Upper lobe of left lung (tissue), 6 donors: ENCODE measurements at regions not wholly inside any gene's neighbourhood (a gene's known extent, or its start where the extent isn't known, plus 50 kb on each side); places are given as distances from the start of the nearest gene placed in this dataset.

Source experiments
- ATAC-seq, 2 donors: fragments of 200-7000 bp; cut with Tn5 transposase; one replicate each; pipeline ENCODE4 v1.9.1; 2022; ENCODE audit warnings: mild to moderate bottlenecking in 2 of 2, moderate library complexity in 2 of 2; ENCODE audit not compliant: low FRiP score in 2 of 2
- DNase-seq, 2 donors: peaks; one replicate each; pipeline ENCODE4 v3.0.0-alpha.2; 2019 to 2020
- H3K27ac ChIP-seq, 4 donors: fragments of 200-600 bp; sonication (generic); one replicate each; pipeline ENCODE4 v1.5.1; 2016 to 2019
- H3K27me3 ChIP-seq, 4 donors: fragments of 200-600 bp; sonication (generic); one replicate each; pipeline ENCODE4 v1.5.1; 2017 to 2019
- H3K36me3 ChIP-seq, 4 donors: fragments of 200-600 bp; sonication (generic); one replicate each; pipeline ENCODE4 v1.5.1; 2016 to 2019
- H3K4me1 ChIP-seq, 4 donors: fragments of 200-600 bp; sonication (generic); one replicate each; pipeline ENCODE4 v1.5.1; 2018 to 2019
- H3K4me3 ChIP-seq, 4 donors: fragments of 200-600 bp; sonication (generic); one replicate each; pipeline ENCODE4 v1.5.1; 2017 to 2019; ENCODE audit warnings: mild to moderate bottlenecking in 2 of 4, moderate library complexity in 1 of 4
- H3K9me3 ChIP-seq, 4 donors: fragments of 200-600 bp; sonication (generic); one replicate each; pipeline ENCODE4 v1.5.1; 2018 to 2019
- EP300 ChIP-seq, 4 donors: sonication (generic); formaldehyde crosslinking; IDR thresholded peaks; one replicate each; pipeline ENCODE4 v1.5.1; 2017; ENCODE audit warnings: antibody characterized with exemption in 4 of 4, control low read depth in 2 of 4
- POLR2A ChIP-seq, 4 donors: fragments of 450-650 bp; IDR thresholded peaks; one replicate each; pipeline ENCODE4 v1.5.1; 2016 to 2017; ENCODE audit warnings: antibody characterized with exemption in 4 of 4, mild to moderate bottlenecking in 2 of 4
- POLR2AphosphoS5 ChIP-seq, 2 donors: sonication (generic); formaldehyde crosslinking; IDR thresholded peaks; one replicate each; pipeline ENCODE4 v1.5.1; 2017; ENCODE audit warnings: antibody characterized with exemption in 2 of 2
- WGBS, 2 donors: methylation state at CpG; one replicate each; pipeline ENCODE4 v1.1.5; 2017 to 2018; 5-methylcytosine and 5-hydroxymethylcytosine counted together
- TF ChIP-seq, protein P1 (sequence below), 6 experiments: fragments of 450-650 bp in 4 of 6; fragments of 200-600 bp in 2 of 6; sonication (generic) in 2 of 6; IDR thresholded peaks; one replicate each; pipeline ENCODE4 v1.5.1; 2016 to 2019; ENCODE audit warnings: antibody characterized with exemption in 6 of 6
- donor health status: DM: no; HTN: no; CAD: no; lungs with moderate emphysema.
- donor health status: DM: no; HTN: yes; CAD: no; lungs with severe emphysema.

DNA sequence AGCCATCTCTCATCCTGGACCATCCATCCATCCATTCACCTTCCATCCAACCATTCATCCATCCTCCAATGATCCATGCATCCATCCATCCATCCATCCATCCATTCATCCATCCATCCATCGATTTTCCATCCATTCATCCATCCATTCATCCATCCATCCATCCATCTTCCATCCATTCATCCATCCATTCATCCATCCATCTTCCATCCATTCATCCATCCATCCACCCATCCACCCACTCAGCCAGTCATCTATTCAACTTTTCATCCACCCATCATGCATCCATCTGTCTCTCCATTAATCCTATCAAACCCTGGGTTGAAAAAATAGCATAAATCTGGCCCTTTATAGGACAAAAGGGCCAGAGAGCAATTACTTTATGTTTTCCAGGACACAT lies 158.3 kb upstream of the WSCD1 start:
- WGBS, 2 donors, result 50 to 58% methylated on average over 1 of the region's 1 CpG
- ATAC-seq, result no peak
- no peaks in the 10 kb centered on the region for H3K36me3 ChIP-seq

DNA sequence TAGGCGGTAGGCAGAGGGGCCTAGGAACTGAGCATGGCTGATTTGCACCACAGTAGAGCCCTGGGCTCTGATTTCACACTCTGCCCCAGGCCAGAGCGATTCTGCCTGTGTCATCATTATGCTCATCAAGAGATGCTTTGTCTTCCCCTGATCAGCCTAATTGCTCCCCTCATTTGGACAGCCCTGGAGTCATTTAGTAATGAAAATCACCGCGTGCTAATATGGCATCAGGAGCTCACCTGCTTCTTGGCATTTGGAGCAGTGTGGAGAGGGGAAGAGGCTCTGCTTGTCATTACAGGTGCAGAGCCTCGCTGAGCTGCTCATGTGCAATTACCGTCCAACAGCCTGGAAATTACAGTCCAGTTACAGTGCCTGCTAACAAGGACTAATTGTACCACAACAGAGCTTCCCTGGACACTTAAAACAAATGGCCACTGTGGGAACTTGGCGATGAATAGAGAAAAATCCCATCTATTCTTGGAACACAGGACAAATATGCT lies 157.1 kb upstream of the WSCD1 start:
- no peak overlapping the region for H3K4me3 ChIP-seq
- DNase-seq (no peak), ATAC-seq (no peak)
- TF ChIP-seq POLR2A (IDR thresholded peaks at IDR 0.05) (no peak), POLR2AphosphoS5 (IDR thresholded peaks at IDR 0.05) (no peak)
- no peaks in the 10 kb centered on the region for H3K9me3 ChIP-seq
- WGBS, 2 donors, result 85 to 86% methylated on average over 7 of the region's 7 CpGs
- no peaks in the 10 kb centered on the region for H3K36me3 ChIP-seq
- no peaks in the 10 kb centered on the region for H3K4me1 ChIP-seq
- no peak overlapping the region for H3K27ac ChIP-seq
- H3K27me3 ChIP-seq, result no peaks in the 10 kb centered on the region

More for the DNA sequence above, 158.3 kb upstream of the WSCD1 start:
- DNase-seq, result no peak
- Histone ChIP-seq H3K4me1 (no peaks in the 10 kb centered on the region), H3K27ac (no peak overlapping the region), H3K27me3 (no peaks in the 10 kb centered on the region), H3K9me3 (no peaks in the 10 kb centered on the region), H3K4me3 (no peak overlapping the region)
- TF ChIP-seq POLR2A (IDR thresholded peaks at IDR 0.05) (no peak), POLR2AphosphoS5 (IDR thresholded peaks at IDR 0.05) (no peak), EP300 (IDR thresholded peaks at IDR 0.05) (no peak)
- TF ChIP-seq, protein P1, sequence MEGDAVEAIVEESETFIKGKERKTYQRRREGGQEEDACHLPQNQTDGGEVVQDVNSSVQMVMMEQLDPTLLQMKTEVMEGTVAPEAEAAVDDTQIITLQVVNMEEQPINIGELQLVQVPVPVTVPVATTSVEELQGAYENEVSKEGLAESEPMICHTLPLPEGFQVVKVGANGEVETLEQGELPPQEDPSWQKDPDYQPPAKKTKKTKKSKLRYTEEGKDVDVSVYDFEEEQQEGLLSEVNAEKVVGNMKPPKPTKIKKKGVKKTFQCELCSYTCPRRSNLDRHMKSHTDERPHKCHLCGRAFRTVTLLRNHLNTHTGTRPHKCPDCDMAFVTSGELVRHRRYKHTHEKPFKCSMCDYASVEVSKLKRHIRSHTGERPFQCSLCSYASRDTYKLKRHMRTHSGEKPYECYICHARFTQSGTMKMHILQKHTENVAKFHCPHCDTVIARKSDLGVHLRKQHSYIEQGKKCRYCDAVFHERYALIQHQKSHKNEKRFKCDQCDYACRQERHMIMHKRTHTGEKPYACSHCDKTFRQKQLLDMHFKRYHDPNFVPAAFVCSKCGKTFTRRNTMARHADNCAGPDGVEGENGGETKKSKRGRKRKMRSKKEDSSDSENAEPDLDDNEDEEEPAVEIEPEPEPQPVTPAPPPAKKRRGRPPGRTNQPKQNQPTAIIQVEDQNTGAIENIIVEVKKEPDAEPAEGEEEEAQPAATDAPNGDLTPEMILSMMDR (IDR thresholded peaks at IDR 0.05), result no peak

DNA sequence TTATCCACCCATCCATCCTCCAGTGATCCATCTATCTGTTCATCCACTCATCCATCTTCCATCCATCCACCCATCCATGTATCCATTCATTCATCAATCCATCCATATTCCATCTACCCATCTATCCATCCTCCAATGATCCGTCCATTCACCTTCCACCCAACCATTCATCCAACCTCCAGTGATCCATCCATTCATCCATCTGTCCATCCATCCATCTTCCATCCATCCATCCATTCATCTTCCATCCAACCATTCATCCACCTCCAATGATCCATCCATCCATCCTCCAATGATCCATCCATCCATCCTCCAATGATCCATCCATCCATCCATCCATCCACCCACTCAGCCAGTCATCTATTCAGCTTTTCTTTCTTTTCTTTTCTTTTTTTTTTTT lies 156.5 kb upstream of the WSCD1 start:
- no peak for ATAC-seq
- Histone ChIP-seq H3K27me3 (no peaks in the 10 kb centered on the region), H3K4me1 (no peaks in the 10 kb centered on the region), H3K36me3 (no peaks in the 10 kb centered on the region), H3K27ac (no peak overlapping the region), H3K9me3 (no peaks in the 10 kb centered on the region), H3K4me3 (no peak overlapping the region)
- no peak for DNase-seq
- WGBS, 2 donors, result 87 to 100% methylated on average over 1 of the region's 1 CpG
- TF ChIP-seq POLR2A (IDR thresholded peaks at IDR 0.05) (no peak), POLR2AphosphoS5 (IDR thresholded peaks at IDR 0.05) (no peak), EP300 (IDR thresholded peaks at IDR 0.05) (no peak)
- TF ChIP-seq, protein P1 (IDR thresholded peaks at IDR 0.05), result no peak

DNA sequence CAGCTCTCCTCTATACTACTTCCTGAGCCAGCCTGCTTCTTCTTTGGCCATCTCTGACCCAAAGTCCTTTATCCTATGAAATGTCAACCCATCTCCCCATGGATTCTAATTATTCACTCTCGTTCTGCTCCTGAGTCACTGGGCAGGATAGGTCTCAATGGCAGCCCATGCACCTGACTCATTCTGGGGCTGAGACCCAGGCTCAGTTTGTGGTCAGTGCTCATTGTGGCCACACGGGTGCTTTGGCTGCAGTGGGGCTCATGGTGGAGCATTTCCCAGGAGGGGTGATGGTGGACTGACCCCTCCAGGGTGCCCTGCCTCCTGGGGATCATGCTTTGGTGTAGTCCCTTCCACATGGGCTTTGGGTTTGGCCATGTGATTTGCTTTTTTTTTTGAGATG lies 154.8 kb upstream of the WSCD1 start:
- Histone ChIP-seq H3K9me3 (no peaks in the 10 kb centered on the region), H3K36me3 (no peaks in the 10 kb centered on the region), H3K4me1 (no peaks in the 10 kb centered on the region), H3K27ac (no peak overlapping the region), H3K4me3 (no peak overlapping the region), H3K27me3 (no peaks in the 10 kb centered on the region)
- DNase-seq, result no peak
- 75 to 95% methylated on average over 2 of the region's 2 CpGs for WGBS, 2 donors
- ATAC-seq, result no peak
- TF ChIP-seq POLR2A (IDR thresholded peaks at IDR 0.05), result no peak
- TF ChIP-seq EP300 (IDR thresholded peaks at IDR 0.05), result no peak
- TF ChIP-seq, protein P1 (IDR thresholded peaks at IDR 0.05), result no peak
- no peak for TF ChIP-seq POLR2AphosphoS5 (IDR thresholded peaks at IDR 0.05)

DNA sequence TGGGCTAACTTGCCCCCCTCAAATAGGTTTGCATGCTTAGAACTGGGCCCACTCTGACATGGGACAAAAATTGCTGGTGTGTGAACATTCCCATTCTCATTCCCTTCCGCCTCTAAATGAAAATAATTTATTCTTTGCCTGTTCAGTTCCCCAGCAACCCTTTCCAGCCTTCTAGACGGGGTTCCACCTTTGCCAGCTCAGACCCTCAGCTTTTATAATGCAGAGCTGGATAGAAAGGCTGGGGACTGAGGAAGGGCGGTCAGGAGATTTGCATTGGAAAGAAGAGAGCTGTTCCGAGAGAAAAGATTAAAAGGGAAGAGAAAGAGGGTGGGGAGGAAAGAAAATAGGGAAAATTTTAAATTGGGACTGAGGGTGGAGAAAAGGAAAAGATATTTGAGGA lies 151.1 kb upstream of the WSCD1 start:
- Histone ChIP-seq H3K27ac (no peak overlapping the region), H3K27me3 (no peaks in the 10 kb centered on the region), H3K9me3 (no peaks in the 10 kb centered on the region), H3K4me1 (no peaks in the 10 kb centered on the region), H3K4me3 (no peak overlapping the region), H3K36me3 (no peaks in the 10 kb centered on the region)
- 58 to 68% methylated on average over 4 of the region's 4 CpGs for WGBS, 2 donors
- ATAC-seq (no peak), DNase-seq (no peak)
- TF ChIP-seq, protein P1 (IDR thresholded peaks at IDR 0.05), result no peak
- no peak for TF ChIP-seq POLR2AphosphoS5 (IDR thresholded peaks at IDR 0.05)
- TF ChIP-seq EP300 (IDR thresholded peaks at IDR 0.05), result no peak
- no peak for TF ChIP-seq POLR2A (IDR thresholded peaks at IDR 0.05)
